ENCODE measurements at regions not wholly inside any gene's neighbourhood (a gene's known extent, or its start where the extent isn't known, plus 50 kb on each side); places are given as distances from the start of the nearest gene placed in this dataset.

DNA sequence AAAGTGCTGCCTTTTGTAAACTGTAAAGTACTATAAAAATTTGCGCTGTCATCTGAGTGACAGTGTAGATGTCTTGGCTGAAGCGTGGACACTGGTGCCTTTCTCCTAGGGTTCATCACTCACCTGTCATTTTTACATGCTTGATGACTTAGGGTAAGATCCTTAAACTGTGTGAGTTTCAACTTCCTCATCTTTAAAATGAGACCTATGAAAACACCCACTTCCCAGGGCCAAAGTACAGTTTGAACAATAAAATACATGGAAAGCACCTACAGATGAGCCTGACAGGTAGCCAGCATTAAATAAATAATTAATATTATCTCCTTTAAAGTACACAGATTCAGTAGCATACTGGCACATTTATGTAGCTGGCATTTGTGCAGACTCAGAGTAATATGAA is 309.9 kb downstream of the CHRM3 start:
- no peak for DNase-seq

DNA sequence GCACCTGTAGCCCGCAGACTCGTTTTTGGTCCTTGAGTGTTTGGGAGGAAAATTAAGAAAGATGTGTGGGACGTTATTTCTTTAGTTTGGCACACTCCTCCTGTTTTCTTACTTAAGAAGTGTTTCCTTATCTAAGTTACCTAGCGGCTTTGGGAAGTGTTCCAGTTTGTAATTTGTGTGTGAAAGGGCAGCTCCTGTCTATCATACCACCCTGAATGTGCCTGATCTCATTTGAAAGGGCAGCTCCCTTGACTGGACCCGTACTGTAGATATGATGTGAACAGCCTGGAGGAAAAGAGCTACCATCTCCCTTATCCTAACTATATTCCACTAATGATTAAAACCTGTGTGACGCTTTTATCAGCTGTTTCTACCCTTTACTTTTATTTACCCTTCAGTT is 314.3 kb downstream of the CHRM3 start:
- DNase-seq: no peak

DNA sequence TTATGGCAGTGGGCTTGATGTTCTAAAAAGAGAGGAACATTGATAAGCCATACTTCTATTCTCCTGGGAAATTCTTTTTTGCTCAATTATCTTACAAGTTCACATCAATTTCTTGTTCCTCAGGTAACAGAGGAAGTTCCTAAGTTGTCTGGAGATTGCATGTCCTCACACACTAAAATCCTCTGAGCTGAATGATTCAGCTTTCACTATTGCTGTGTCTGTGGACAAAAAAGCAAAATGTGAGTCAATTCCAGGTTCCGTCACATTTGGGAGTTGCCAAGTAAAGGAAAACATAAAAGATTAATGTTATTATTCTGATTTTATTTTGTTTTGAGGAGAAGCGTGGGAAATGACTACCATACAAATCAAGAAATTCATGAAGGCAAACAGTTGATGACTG is 316.7 kb downstream of the CHRM3 start:
- no peak for DNase-seq

DNA sequence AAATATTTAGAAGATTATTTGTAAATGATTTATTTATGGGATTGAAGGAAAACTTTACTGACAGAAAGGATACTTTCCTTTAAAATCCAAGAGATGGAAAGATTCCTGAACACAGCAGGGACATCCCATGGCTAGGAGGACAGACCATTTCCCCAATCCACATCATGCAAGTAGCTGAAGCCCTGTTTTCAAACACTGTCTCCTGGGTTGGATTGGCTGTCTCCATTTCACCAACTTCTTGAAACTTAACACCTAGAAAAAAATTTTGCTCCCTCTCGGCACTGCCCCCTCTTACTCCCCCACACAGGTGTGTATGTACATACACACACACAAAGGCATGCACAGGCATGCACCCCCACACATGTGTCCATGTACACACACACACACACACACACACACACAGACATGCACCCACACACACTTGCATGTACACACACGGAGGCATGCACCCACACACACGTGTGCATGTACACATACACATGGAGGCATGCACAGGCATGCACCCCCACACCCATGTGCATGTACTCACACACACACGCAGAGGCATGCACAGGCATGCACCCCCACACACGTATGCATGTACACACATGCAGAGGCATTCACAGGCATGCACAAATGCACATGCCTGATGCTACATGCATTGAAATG is 320.0 kb downstream of the CHRM3 start:
- no peak for DNase-seq

DNA sequence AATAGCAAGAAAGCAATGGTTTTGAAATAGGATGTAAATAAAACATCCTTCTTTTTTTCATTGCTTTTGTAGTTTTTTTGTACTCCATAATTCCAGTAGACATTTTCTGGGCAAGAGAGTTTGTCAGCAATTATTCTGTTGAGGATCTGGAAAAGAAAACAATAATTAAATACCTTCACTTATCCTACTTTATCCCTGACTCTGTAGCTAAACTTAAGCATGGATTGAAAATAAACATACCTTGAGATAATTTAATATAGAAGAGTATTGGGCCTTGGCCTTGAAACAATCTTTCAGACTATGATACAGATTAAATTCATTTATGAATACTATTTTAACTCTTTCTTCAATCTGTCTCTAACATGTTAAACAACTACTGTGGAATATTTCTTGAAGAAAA is 321.2 kb downstream of the CHRM3 start:
- no peak for DNase-seq

GRCh38 chr1:239708622-239709021 is 322.3 kb downstream of the CHRM3 start:
- DNase-seq: peak in 1 of 5 donors; percentile 21

DNA sequence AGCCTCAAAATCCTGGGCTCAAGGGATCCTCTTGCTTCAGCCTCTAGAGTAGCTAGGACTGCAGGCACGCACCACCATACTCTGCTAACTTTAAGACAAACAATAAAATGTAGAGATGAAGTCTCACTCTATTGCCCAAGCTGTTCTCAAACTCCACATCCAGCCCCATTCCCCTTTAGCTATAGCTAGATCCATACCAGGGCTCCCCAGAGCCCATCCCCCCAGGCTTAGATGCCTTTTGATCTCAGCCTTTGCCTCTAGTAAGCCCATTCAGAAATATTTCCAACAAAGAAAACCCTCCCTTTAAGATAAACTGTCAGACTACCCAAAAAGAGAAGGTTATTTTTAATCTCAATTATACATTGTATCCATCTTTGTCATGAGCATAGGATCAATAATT is 325.4 kb downstream of the CHRM3 start:
- no peak for DNase-seq

- peak in 1 of 5 donors; percentile 43 for DNase-seq
These were observed 330.9 kb downstream of the CHRM3 start for GRCh38 chr1:239717097-239717917.

- DNase-seq: no peak
These were observed 331.5 kb downstream of the CHRM3 start for GRCh38 chr1:239717918-239718184.

DNA sequence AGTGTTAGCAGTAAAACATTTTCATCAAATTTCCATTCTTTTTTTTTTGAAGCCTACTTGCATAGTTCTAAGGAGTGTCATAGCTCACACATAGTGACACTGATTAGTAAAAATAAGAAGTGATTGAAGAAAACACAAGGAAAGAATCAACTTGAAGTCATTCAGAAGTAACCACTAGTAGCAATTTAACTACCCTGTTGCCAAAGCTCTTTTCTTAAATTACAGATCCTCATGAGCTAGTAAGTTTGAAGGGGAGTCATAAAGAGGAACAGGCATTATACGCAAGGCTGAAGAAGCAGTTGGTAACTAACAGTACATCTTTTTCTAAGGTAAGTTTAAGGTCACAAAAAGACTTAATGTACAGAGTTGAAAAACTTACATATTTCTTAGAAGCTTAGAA is 332.2 kb downstream of the CHRM3 start:
- DNase-seq: no peak

DNA sequence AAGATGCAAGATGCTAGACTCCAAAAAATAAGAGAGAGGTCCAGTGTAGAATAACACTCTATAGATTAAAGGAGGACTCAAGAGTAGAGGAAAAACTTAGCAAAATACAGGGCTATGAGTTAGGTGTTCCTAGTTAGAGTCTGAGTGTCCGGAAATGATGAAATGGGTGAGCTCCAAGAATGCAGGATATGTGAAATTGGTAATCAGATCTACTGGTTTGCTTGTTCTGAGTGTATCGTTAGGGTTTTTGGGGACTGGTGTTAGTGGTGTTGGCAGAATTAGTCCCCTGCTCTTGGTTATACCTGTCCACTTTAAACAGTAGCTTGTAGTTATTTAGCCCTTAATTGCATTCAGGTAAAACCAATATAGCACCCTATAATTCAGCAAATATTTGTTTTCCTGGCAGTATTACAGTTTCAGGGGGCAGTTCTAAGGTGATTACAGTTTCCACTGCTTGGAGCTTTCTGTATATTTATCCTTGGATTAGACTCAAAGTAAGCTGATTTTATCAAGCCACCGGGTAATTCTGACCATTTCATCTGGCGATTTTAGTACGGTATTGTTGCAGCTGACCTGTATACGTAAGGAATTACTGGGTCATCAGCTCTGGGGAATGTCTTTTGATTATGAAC is 332.7 kb downstream of the CHRM3 start:
- peak in 2 of 5 donors; percentile 1 to 89 for DNase-seq

GRCh38 chr1:239719642-239720258 is 333.4 kb downstream of the CHRM3 start:
- peak in 4 of 5 donors; percentile 8 to 90 (median 32) for DNase-seq

- DNase-seq: peak in 1 of 5 donors; percentile 51
These were observed 335.7 kb downstream of the CHRM3 start for GRCh38 chr1:239722035-239722434.

- DNase-seq: no peak
These were observed 337.5 kb downstream of the CHRM3 start for GRCh38 chr1:239723776-239724367.

GRCh38 chr1:239725371-239725770 is 339.0 kb downstream of the CHRM3 start:
- no peak for DNase-seq

DNA sequence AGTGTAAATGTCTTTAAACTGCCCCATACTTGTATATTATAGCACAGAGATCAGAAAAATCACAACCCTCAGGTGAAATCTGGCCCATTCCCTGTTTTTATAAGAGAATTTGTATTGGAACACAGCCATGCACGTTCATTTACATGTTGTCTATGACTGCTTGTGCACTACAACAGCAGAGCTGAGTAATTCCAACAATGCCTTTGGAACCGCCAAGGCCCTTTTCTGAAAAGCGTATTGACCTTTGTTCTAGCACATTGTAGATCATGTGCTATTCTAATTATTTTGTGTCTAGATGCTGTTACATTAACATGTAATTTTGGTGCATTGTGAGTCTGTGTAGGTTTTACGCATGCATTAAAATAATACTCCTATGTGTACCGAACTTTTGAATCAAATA is 339.6 kb downstream of the CHRM3 start:
- no peak for DNase-seq

DNA sequence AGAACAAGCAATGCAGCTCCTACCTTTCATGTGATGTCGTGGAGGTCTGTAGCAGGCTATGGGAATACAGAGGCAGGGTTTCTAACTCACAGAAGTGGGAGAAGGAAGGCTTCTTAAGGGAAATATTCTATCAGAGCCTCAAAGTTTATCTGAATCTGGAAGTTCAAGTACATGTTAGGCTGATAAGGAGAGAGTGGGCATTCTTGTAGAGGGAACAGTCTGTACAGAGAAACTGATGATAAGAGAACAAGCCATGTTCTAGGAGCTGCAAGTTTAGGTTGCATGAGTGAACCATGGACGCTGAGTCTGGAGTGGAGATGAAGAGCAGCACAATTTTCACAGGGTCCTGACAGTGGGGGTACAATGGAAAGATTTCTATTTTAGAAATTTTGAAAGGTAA is 344.0 kb downstream of the CHRM3 start:
- no peak for DNase-seq

GRCh38 chr1:239731082-239731748 is 344.8 kb downstream of the CHRM3 start:
- no peak for DNase-seq

DNA sequence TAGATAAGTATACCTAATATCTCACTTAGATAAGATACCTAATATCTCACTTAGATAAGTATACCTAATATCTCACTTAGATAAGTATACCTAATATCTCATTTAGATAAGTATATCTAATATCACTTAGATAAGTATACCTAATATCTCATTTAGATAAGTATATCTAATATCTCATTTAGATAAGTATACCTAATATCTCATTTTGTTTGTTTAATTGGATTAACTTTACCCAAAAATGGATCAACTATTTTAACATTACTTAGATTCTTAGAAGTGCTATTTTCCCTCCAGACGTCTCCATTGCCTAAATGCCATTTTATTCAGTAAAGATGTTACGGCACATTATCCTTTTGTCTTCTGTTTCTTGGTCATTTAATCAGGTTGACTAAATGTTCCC is 346.4 kb downstream of the CHRM3 start:
- DNase-seq: no peak

- DNase-seq: no peak
These were observed 347.6 kb downstream of the CHRM3 start for GRCh38 chr1:239733995-239734394.

DNA sequence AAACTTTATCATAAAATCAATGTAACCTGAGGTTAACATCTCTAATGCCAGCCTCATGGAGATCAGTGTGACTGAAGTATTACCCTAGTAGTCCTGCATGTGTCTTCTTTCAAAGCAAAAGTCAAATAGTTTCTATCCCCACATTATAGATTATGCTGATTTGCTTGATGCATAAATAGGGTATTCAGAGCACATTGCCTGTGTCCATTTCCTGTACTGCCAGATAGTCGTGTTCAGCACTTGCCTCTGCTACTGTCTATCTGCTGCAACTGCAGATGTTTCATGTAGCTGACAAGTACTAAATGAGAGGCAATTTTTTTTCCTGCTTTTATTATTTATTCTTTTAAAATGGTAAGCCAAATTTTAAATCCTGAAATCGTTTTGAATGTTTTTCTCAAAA is 348.7 kb downstream of the CHRM3 start:
- no peak for DNase-seq

- DNase-seq: no peak
These were observed 350.1 kb downstream of the CHRM3 start for GRCh38 chr1:239736479-239736878.

DNA sequence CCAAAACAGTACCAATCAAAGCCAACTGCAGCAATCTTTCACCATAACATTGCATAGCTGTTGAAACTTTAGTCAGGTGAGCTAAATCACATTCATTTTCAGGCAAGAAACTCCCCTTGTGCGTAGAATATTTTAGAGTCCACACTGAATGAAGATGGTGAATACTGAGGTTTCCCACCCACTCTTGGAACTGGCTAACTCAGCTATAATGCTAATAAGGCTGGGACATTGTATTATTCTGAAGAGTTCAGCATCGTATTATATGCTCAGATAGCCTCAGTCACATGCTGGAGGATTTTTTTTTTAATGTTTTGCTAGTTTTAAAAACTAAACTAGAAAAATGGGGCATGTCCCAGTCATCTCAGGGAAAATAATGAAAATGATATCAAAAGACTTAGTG is 352.3 kb upstream of the FMN2 start:
- DNase-seq: no peak

Measured in T-helper 1 cell (primary cell).